ENCODE measurements at regions not wholly inside any gene's neighbourhood (a gene's known extent, or its start where the extent isn't known, plus 50 kb on each side); places are given as distances from the start of the nearest gene placed in this dataset.
A peak's percentile ranks its signal among the peaks of the same experiment; 100 is the strongest.

- no peak for DNase-seq (ENCODE audit: low spot score)
These were observed 194.6 kb upstream of the TBX20 start for GRCh38 chr7:35448486-35448885.

- no peak for DNase-seq (ENCODE audit: low spot score)
These were observed 192.2 kb upstream of the TBX20 start for GRCh38 chr7:35446091-35446490.

- DNase-seq (ENCODE audit: low spot score): no peak
These were observed 183.8 kb upstream of the TBX20 start for GRCh38 chr7:35437619-35438275.

- DNase-seq (ENCODE audit: low spot score): no peak
These were observed 182.6 kb upstream of the TBX20 start for GRCh38 chr7:35436452-35436851.

- DNase-seq (ENCODE audit: low spot score): peak; percentile 63
These were observed 176.8 kb upstream of the TBX20 start for GRCh38 chr7:35430547-35431153.

- peak; percentile 74 for DNase-seq (ENCODE audit: low spot score)
These were observed 171.1 kb upstream of the TBX20 start for GRCh38 chr7:35424869-35425495.

- no peak for DNase-seq (ENCODE audit: low spot score)
These were observed 170.5 kb upstream of the TBX20 start for GRCh38 chr7:35424440-35424839.

- DNase-seq (ENCODE audit: low spot score): no peak
These were observed 168.8 kb upstream of the TBX20 start for GRCh38 chr7:35422715-35423114.

- peak; percentile 12 for DNase-seq (ENCODE audit: low spot score)
These were observed 166.8 kb upstream of the TBX20 start for GRCh38 chr7:35420656-35421055.

GRCh38 chr7:35419391-35419755 lies 165.5 kb upstream of the TBX20 start:
- DNase-seq (ENCODE audit: low spot score): no peak

- DNase-seq (ENCODE audit: low spot score): no peak
These were observed 165.0 kb upstream of the TBX20 start for GRCh38 chr7:35418716-35419390.

GRCh38 chr7:35416568-35416967 lies 162.7 kb upstream of the TBX20 start:
- no peak for DNase-seq (ENCODE audit: low spot score)

GRCh38 chr7:35415411-35415822 lies 161.5 kb upstream of the TBX20 start:
- DNase-seq (ENCODE audit: low spot score): no peak

GRCh38 chr7:35411331-35411730 lies 157.4 kb upstream of the TBX20 start:
- DNase-seq (ENCODE audit: low spot score): no peak

GRCh38 chr7:35405461-35405860 lies 151.6 kb upstream of the TBX20 start:
- DNase-seq (ENCODE audit: low spot score): no peak

GRCh38 chr7:35401217-35401879 lies 147.4 kb upstream of the TBX20 start:
- DNase-seq (ENCODE audit: low spot score): no peak

GRCh38 chr7:35399840-35400239 lies 145.9 kb upstream of the TBX20 start:
- DNase-seq (ENCODE audit: low spot score): no peak

GRCh38 chr7:35399216-35399615 lies 145.3 kb upstream of the TBX20 start:
- DNase-seq (ENCODE audit: low spot score): no peak

GRCh38 chr7:35398518-35398917 lies 144.6 kb upstream of the TBX20 start:
- no peak for DNase-seq (ENCODE audit: low spot score)

GRCh38 chr7:35390146-35390545 lies 136.2 kb upstream of the TBX20 start:
- no peak for DNase-seq (ENCODE audit: low spot score)

- DNase-seq (ENCODE audit: low spot score): peak; percentile 9
These were observed 135.7 kb upstream of the TBX20 start for GRCh38 chr7:35389636-35390035.

Data from LoVo (cell line).